ENCODE measurements at regions not wholly inside any gene's neighbourhood (a gene's known extent, or its start where the extent isn't known, plus 50 kb on each side); places are given as distances from the start of the nearest gene placed in this dataset.

DNA sequence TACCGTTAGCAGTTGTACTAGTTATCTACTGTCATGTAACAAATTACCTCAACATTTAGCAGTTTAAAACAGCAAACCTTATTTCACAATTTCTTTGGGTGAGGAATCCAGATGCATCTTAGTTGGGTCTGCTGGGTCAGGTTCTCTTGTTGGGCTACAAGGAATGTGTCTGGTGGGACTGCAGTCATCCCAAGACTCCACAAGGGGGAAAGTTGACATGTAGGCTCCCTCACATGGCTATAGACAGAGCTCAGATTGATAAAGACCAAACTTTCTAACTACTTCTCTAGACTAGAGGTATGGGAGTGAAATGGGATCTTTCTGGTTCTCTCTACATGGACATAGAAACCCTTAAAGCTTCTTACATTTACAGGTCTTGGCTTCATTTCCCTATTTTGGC lies 160.9 kb downstream of the UCK2 start (continued):
- no peak for TF ChIP-seq JUN (CRISPR knock-in tag; IDR thresholded peaks at IDR 0.05)
- no peak for TF ChIP-seq RORB (CRISPR knock-in tag; IDR thresholded peaks at IDR 0.05)
- TF ChIP-seq, protein P1, sequence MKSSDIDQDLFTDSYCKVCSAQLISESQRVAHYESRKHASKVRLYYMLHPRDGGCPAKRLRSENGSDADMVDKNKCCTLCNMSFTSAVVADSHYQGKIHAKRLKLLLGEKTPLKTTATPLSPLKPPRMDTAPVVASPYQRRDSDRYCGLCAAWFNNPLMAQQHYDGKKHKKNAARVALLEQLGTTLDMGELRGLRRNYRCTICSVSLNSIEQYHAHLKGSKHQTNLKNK (CRISPR knock-in tag; IDR thresholded peaks at IDR 0.05): no peak
- TF ChIP-seq MXD4 (CRISPR knock-in tag; IDR thresholded peaks at IDR 0.05; ENCODE audit: borderline replicate concordance): no peak

DNA sequence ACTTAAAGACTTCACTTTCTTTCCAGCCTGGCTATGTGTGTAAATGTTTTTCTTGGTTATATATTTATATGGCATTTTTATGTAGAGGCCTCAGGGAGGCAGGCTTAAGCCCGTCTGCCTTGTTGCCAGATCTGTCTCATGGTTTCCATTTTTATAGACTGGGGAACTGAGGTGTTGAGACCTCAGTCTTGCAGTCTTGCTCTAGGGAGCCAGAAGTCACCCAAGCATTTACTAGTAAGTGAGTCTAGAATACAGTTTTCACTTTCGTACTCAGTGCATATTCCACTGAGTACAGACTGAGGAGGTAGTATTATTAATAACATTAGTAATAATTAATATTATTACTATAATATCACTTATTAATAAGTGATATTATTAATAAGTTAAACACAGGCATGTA lies 161.4 kb downstream of the UCK2 start:
- Mint-ChIP-seq H3K4me1 (no peaks in the 10 kb centered on the region), H3K4me3 (no peak overlapping the region), H3K27ac (no peak overlapping the region), H3K9me3 (peaks cover 15% of the 10 kb centered on the region), H3K27me3 (ENCODE audit: low read depth) (no peaks in the 10 kb centered on the region), H3K36me3 (no peaks in the 10 kb centered on the region)
- DNase-seq (ENCODE audit: low spot score): no peak
- TF ChIP-seq SMAD3 (CRISPR knock-in tag; IDR thresholded peaks at IDR 0.05; ENCODE audit: borderline replicate concordance) (no peak), EMX1 (CRISPR knock-in tag; IDR thresholded peaks at IDR 0.05) (no peak), TEAD4 (CRISPR knock-in tag; IDR thresholded peaks at IDR 0.05) (no peak), ELF4 (CRISPR knock-in tag; IDR thresholded peaks at IDR 0.05; ENCODE audit: low read depth) (no peak), CREM (CRISPR knock-in tag; IDR thresholded peaks at IDR 0.05) (no peak), KAT7 (CRISPR knock-in tag; IDR thresholded peaks at IDR 0.05; ENCODE audit: borderline replicate concordance) (no peak), GABPB1 (CRISPR knock-in tag; IDR thresholded peaks at IDR 0.05) (no peak), IRF2 (CRISPR knock-in tag; IDR thresholded peaks at IDR 0.05; ENCODE audit: borderline replicate concordance, low read depth) (no peak), ZNF232 (CRISPR knock-in tag; IDR thresholded peaks at IDR 0.05) (no peak), NR3C1 (CRISPR knock-in tag; conservative IDR thresholded peaks at IDR 0.05; ENCODE audit: low read depth) (no peak), ZNF396 (CRISPR knock-in tag; IDR thresholded peaks at IDR 0.05; ENCODE audit: borderline replicate concordance) (no peak)
- TF ChIP-seq, protein P2, sequence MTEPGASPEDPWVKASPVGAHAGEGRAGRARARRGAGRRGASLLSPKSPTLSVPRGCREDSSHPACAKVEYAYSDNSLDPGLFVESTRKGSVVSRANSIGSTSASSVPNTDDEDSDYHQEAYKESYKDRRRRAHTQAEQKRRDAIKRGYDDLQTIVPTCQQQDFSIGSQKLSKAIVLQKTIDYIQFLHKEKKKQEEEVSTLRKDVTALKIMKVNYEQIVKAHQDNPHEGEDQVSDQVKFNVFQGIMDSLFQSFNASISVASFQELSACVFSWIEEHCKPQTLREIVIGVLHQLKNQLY (CRISPR knock-in tag; IDR thresholded peaks at IDR 0.05): no peak
- TF ChIP-seq, protein P3, sequence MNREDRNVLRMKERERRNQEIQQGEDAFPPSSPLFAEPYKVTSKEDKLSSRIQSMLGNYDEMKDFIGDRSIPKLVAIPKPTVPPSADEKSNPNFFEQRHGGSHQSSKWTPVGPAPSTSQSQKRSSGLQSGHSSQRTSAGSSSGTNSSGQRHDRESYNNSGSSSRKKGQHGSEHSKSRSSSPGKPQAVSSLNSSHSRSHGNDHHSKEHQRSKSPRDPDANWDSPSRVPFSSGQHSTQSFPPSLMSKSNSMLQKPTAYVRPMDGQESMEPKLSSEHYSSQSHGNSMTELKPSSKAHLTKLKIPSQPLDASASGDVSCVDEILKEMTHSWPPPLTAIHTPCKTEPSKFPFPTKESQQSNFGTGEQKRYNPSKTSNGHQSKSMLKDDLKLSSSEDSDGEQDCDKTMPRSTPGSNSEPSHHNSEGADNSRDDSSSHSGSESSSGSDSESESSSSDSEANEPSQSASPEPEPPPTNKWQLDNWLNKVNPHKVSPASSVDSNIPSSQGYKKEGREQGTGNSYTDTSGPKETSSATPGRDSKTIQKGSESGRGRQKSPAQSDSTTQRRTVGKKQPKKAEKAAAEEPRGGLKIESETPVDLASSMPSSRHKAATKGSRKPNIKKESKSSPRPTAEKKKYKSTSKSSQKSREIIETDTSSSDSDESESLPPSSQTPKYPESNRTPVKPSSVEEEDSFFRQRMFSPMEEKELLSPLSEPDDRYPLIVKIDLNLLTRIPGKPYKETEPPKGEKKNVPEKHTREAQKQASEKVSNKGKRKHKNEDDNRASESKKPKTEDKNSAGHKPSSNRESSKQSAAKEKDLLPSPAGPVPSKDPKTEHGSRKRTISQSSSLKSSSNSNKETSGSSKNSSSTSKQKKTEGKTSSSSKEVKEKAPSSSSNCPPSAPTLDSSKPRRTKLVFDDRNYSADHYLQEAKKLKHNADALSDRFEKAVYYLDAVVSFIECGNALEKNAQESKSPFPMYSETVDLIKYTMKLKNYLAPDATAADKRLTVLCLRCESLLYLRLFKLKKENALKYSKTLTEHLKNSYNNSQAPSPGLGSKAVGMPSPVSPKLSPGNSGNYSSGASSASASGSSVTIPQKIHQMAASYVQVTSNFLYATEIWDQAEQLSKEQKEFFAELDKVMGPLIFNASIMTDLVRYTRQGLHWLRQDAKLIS (CRISPR knock-in tag; IDR thresholded peaks at IDR 0.05; ENCODE audit: borderline replicate concordance): no peak
- ChIA-PET POLR2A (no interaction called here), CTCF (interaction anchor here (0.8 to 2.8 kb wide), 8 partner anchors 9 to 490 kb away, joined by 3 to 7 read pairs (median 4); no protein-coding TSS in a partner anchor)
- no peak for ATAC-seq

DNA sequence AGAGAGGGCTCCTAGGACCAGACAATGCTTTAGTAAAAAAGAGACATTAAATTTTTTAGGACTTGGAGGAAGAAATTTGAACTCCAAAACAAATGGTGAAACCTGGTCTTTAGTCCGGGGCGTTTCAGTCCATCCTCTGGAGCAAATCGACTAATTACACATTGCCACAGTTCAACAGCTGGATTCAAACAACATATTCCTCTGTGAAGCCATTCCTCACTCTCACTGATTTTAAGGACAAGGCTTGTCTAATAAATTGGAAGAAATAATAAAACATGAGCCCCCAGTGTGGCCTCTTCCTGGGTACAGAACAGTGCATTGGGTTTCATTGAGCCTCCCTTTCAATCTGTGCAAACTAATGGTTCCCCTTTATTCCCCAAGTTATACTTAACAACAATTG lies 165.1 kb downstream of the UCK2 start:
- Mint-ChIP-seq H3K4me3 (no peak overlapping the region), H3K4me1 (no peaks in the 10 kb centered on the region), H3K27me3 (ENCODE audit: low read depth) (no peaks in the 10 kb centered on the region), H3K36me3 (no peaks in the 10 kb centered on the region), H3K9me3 (no peaks in the 10 kb centered on the region), H3K27ac (no peak overlapping the region)
- CTCF ChIA-PET: no interaction called here
- POLR2A ChIA-PET: no interaction called here
- ATAC-seq: no peak
- DNase-seq (ENCODE audit: low spot score): no peak
- TF ChIP-seq, protein P4, sequence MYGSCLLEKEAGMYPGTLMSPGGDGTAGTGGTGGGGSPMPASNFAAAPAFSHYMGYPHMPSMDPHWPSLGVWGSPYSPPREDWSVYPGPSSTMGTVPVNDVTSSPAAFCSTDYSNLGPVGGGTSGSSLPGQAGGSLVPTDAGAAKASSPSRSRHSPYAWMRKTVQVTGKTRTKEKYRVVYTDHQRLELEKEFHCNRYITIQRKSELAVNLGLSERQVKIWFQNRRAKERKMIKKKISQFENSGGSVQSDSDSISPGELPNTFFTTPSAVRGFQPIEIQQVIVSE (CRISPR knock-in tag; IDR thresholded peaks at IDR 0.05; ENCODE audit: borderline replicate concordance): no peak
- TF ChIP-seq ELF4 (CRISPR knock-in tag; IDR thresholded peaks at IDR 0.05; ENCODE audit: low read depth) (no peak), ZBTB21 (CRISPR knock-in tag; IDR thresholded peaks at IDR 0.05; ENCODE audit: borderline replicate concordance) (no peak), NR2C2 (CRISPR knock-in tag; IDR thresholded peaks at IDR 0.05) (no peak)
- TF ChIP-seq, protein P3 (CRISPR knock-in tag; IDR thresholded peaks at IDR 0.05; ENCODE audit: borderline replicate concordance): no peak
- TF ChIP-seq, protein P5, sequence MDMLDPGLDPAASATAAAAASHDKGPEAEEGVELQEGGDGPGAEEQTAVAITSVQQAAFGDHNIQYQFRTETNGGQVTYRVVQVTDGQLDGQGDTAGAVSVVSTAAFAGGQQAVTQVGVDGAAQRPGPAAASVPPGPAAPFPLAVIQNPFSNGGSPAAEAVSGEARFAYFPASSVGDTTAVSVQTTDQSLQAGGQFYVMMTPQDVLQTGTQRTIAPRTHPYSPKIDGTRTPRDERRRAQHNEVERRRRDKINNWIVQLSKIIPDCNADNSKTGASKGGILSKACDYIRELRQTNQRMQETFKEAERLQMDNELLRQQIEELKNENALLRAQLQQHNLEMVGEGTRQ (CRISPR knock-in tag; IDR thresholded peaks at IDR 0.05): no peak
- TF ChIP-seq, protein P6, sequence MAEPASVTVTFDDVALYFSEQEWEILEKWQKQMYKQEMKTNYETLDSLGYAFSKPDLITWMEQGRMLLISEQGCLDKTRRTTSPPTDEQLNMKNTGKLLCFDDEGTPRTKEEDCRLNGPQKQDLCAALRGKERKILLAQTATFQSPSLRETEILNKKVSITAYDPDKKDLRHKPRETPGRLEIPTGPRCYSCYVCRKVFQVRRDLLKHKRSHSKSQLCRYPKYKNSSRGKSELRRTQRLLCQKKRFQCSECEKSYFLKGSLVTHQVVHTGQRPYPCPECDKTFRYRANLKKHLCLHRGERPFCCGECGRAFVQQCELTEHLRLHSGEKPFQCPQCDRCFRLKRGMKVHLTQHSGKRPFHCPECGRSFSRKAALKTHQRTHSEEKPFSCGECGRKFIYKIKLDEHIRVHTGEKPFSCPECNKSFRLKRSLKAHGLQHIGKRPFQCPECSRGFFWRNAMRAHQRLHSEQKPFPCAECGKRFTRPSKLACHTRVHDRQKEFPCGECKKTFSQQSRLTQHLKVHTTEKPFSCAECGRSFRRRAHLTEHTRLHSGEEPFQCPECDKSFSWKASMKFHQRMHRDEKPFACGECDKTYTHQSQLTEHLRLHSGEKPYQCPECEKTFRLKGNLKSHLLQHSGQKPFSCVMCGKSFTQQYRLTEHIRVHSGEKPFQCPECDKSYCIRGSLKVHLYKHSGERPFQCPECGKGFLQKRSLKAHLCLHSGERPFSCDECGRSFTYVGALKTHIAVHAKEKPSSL (CRISPR knock-in tag; conservative IDR thresholded peaks at IDR 0.05): no peak
